ENCODE measurements at regions not wholly inside any gene's neighbourhood (a gene's known extent, or its start where the extent isn't known, plus 50 kb on each side); places are given as distances from the start of the nearest gene placed in this dataset.

DNA sequence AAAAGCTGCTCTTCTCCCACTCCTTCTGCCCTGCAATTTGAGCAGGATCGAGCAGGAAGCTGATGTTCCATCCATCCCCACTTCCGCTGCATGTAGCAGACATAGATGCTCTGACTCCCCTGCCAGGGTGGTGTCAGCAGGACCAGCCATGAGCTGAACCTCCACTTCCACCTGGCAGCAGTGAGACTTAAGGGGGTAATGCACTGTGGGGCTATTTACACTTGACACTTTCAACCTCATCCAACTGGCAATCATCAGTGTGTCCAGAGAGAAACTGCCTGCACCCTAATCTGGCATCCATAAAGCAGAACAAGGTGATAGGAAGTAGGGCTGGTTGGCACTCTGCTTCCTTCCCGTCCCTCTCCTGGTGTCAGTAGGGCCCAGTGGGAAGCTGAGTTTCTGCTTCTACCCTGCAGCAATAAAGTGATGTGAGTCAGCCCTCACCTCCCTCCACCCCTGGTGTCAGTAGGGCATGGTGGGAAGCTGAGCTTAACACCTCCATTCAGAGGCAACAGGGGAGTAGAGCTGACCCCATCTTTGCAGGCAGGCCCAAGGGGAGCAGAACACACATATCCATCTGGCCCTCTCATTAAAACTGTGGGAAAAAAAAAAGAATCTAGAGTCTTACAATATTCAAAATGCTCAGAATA, 272.3 kb downstream of the PTPRU start:
- Mint-ChIP-seq H3K4me1 (ENCODE audit: low read depth, unreplicated experiment) (no peaks in the 10 kb centered on the region), H3K27ac (ENCODE audit: unreplicated experiment) (no peak overlapping the region), H3K4me3 (ENCODE audit: unreplicated experiment) (no peak overlapping the region), H3K27me3 (ENCODE audit: insufficient read depth, unreplicated experiment) (peaks cover 27% of the 10 kb centered on the region), H3K9me3 (ENCODE audit: unreplicated experiment) (no peaks in the 10 kb centered on the region), H3K36me3 (ENCODE audit: insufficient read depth, unreplicated experiment) (no peaks in the 10 kb centered on the region)
- no peak overlapping the region for H3K4me3 ChIP-seq (ENCODE audit: low read depth, low read length)
- CTCF ChIA-PET = interaction anchor here (0.6 kb wide), 1 partner anchor 1200 kb away, joined by 3 read pairs; no protein-coding TSS in a partner anchor
- intact Hi-C loops (cut with micrococcal nuclease; ENCODE audit: unreplicated experiment) = no loop called here
- H3K36me3 ChIP-seq (ENCODE audit: control insufficient read depth, insufficient read depth, low read length) = no peaks in the 10 kb centered on the region
- no TSS peak for BruUV-seq (replicated peaks)
- TF ChIP-seq, protein P1, sequence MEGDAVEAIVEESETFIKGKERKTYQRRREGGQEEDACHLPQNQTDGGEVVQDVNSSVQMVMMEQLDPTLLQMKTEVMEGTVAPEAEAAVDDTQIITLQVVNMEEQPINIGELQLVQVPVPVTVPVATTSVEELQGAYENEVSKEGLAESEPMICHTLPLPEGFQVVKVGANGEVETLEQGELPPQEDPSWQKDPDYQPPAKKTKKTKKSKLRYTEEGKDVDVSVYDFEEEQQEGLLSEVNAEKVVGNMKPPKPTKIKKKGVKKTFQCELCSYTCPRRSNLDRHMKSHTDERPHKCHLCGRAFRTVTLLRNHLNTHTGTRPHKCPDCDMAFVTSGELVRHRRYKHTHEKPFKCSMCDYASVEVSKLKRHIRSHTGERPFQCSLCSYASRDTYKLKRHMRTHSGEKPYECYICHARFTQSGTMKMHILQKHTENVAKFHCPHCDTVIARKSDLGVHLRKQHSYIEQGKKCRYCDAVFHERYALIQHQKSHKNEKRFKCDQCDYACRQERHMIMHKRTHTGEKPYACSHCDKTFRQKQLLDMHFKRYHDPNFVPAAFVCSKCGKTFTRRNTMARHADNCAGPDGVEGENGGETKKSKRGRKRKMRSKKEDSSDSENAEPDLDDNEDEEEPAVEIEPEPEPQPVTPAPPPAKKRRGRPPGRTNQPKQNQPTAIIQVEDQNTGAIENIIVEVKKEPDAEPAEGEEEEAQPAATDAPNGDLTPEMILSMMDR (IDR thresholded peaks at IDR 0.05; ENCODE audit: insufficient read depth in 1 of 2, low read depth in 1 of 2, low read length in 1 of 2, severe bottlenecking in 1 of 2, unreplicated experiment in 1 of 2) = no peak
- H3K27me3 ChIP-seq (replicated peaks; ENCODE audit: control insufficient read depth, insufficient read depth, low read length) = no peaks in the 10 kb centered on the region
- POLR2A ChIA-PET = no interaction called here
- no peak for DNase-seq
- no peaks in the 10 kb centered on the region for H3K4me1 ChIP-seq
- H3K9me3 ChIP-seq = no peaks in the 10 kb centered on the region

DNA sequence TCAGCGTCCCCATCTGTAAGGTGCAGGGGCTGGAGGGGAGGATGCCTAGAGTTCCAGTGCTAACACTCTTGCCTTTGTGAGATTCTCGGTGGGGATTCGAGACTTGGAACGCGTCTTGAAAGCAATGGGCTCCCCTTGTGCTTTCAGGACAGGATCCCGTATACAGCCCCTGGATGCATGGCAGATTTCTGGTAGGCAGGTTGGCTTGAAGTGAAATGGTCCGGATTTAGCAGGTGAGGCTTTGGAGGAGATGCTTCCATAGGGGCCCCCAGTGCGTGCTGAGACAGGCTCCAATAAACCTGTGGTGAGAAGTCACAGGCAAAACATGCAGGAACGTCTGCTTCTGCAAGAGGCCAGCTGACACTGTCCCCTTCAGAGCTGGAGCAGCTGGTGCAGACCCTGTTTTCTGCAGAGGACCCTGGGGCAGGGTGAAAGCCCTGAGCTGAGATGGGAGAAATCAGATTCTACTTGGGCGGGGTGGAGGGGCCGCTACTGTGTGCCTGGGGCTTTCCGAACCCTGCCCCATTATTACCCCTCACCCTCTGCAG, 270.4 kb downstream of the PTPRU start:
- intact Hi-C loops (cut with micrococcal nuclease; ENCODE audit: unreplicated experiment) = no loop called here
- Mint-ChIP-seq H3K27ac (ENCODE audit: unreplicated experiment) (no peak overlapping the region), H3K4me1 (ENCODE audit: low read depth, unreplicated experiment) (no peaks in the 10 kb centered on the region), H3K4me3 (ENCODE audit: unreplicated experiment) (no peak overlapping the region), H3K36me3 (ENCODE audit: insufficient read depth, unreplicated experiment) (no peaks in the 10 kb centered on the region), H3K27me3 (ENCODE audit: insufficient read depth, unreplicated experiment) (peaks cover 30% of the 10 kb centered on the region), H3K9me3 (ENCODE audit: unreplicated experiment) (no peaks in the 10 kb centered on the region)
- no TSS peak for BruUV-seq (replicated peaks)
- Histone ChIP-seq H3K9me3 (no peaks in the 10 kb centered on the region), H3K36me3 (ENCODE audit: control insufficient read depth, insufficient read depth, low read length) (no peaks in the 10 kb centered on the region), H3K27me3 (replicated peaks; ENCODE audit: control insufficient read depth, insufficient read depth, low read length) (no peaks in the 10 kb centered on the region), H3K4me1 (no peaks in the 10 kb centered on the region), H3K4me3 (ENCODE audit: low read depth, low read length) (no peak overlapping the region)
- ChIA-PET POLR2A (no interaction called here), CTCF (no interaction called here)
- DNase-seq = no peak
- TF ChIP-seq, protein P1 (IDR thresholded peaks at IDR 0.05; ENCODE audit: insufficient read depth in 1 of 2, low read depth in 1 of 2, low read length in 1 of 2, severe bottlenecking in 1 of 2, unreplicated experiment in 1 of 2) = no peak

GRCh38 chr1:29505532-29506220, 269.4 kb downstream of the PTPRU start:
- ChIA-PET POLR2A (no interaction called here), CTCF (interaction anchor here (0.7 kb wide), 1 partner anchor 1202 kb away, joined by 3 read pairs; no protein-coding TSS in a partner anchor)
- Mint-ChIP-seq H3K27me3 (ENCODE audit: insufficient read depth, unreplicated experiment) (peaks cover 25% of the 10 kb centered on the region), H3K36me3 (ENCODE audit: insufficient read depth, unreplicated experiment) (no peaks in the 10 kb centered on the region), H3K4me1 (ENCODE audit: low read depth, unreplicated experiment) (no peaks in the 10 kb centered on the region), H3K27ac (ENCODE audit: unreplicated experiment) (no peak overlapping the region), H3K4me3 (ENCODE audit: unreplicated experiment) (no peak overlapping the region), H3K9me3 (ENCODE audit: unreplicated experiment) (peaks cover 9% of the 10 kb centered on the region)
- BruUV-seq (replicated peaks) = no TSS peak
- DNase-seq = no peak
- Histone ChIP-seq H3K4me3 (ENCODE audit: low read depth, low read length) (no peak overlapping the region), H3K4me1 (no peaks in the 10 kb centered on the region), H3K9me3 (no peaks in the 10 kb centered on the region), H3K27me3 (replicated peaks; ENCODE audit: control insufficient read depth, insufficient read depth, low read length) (no peaks in the 10 kb centered on the region), H3K36me3 (ENCODE audit: control insufficient read depth, insufficient read depth, low read length) (no peaks in the 10 kb centered on the region)
- intact Hi-C loops (cut with micrococcal nuclease; ENCODE audit: unreplicated experiment) = no loop called here
- TF ChIP-seq, protein P1 (IDR thresholded peaks at IDR 0.05; ENCODE audit: insufficient read depth in 1 of 2, low read depth in 1 of 2, low read length in 1 of 2, severe bottlenecking in 1 of 2, unreplicated experiment in 1 of 2) = no peak
